Muscle layer of duodenum (tissue), 2 donors: ENCODE measurements at regions not wholly inside any gene's neighbourhood (a gene's known extent, or its start where the extent isn't known, plus 50 kb on each side); places are given as distances from the start of the nearest gene placed in this dataset.

ENCODE experiments used
- H3K27ac ChIP-seq: one replicate; pipeline ENCODE4 v1.7.0; 2013; ENCODE audit warnings: mild to moderate bottlenecking, low read length
- H3K27me3 ChIP-seq: one replicate; pipeline ENCODE4 v1.7.0; 2013; ENCODE audit warnings: low read depth, mild to moderate bottlenecking, control low read depth, low read length
- H3K36me3 ChIP-seq, 2 donors: one replicate each; pipeline ENCODE4 v1.7.0; 2013; ENCODE audit warnings: low read length in 2 of 2, control low read depth in 1 of 2, mild to moderate bottlenecking in 1 of 2; ENCODE audit not compliant: insufficient read depth in 2 of 2, control insufficient read depth in 1 of 2
- H3K4me1 ChIP-seq, 2 donors: one replicate each; pipeline ENCODE4 v1.7.0; 2013; ENCODE audit warnings: low read length in 2 of 2, mild to moderate bottlenecking in 2 of 2, control low read depth in 1 of 2, moderate library complexity in 1 of 2; ENCODE audit not compliant: insufficient read depth in 2 of 2, control insufficient read depth in 1 of 2
- H3K4me3 ChIP-seq, 2 donors: one replicate each; pipeline ENCODE4 v1.7.0; 2013; ENCODE audit warnings: low read length in 2 of 2, low read depth in 1 of 2, mild to moderate bottlenecking in 1 of 2
- H3K9me3 ChIP-seq, 2 donors: one replicate each; pipeline ENCODE4 v1.7.0; 2013; ENCODE audit warnings: low read length in 2 of 2, control low read depth in 1 of 2, mild to moderate bottlenecking in 1 of 2; ENCODE audit not compliant: control insufficient read depth in 1 of 2
- donor health status: healthy.

GRCh38 chr2:111685342-111685741 lies 198.7 kb downstream of the ANAPC1 start:
- Histone ChIP-seq H3K9me3 (no peaks in the 10 kb centered on the region), H3K36me3 (no peaks in the 10 kb centered on the region), H3K27ac (no peak overlapping the region), H3K4me3 (no peak overlapping the region), H3K4me1 (no peaks in the 10 kb centered on the region), H3K27me3 (no peaks in the 10 kb centered on the region)

DNA sequence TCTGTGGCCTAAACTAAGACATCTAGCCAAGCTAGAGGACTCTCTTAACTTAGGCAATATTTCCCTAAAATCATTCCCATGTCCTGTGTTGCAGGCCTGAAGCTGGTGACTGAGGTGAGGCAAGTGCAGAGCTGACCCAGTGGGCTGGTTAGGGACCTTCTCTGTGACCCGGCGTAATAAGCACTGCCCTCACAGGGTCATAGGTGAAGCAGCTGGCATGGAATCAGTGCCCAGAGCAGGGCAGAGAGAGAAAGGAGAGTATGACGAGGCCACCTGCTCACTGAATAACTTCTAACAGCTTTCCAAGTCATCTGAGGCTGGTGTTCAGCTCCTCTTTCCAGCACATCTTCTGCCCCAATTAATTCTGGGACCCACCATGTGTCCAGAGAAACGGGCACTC lies 197.0 kb downstream of the ANAPC1 start:
- Histone ChIP-seq H3K9me3 (no peaks in the 10 kb centered on the region), H3K36me3 (no peaks in the 10 kb centered on the region), H3K4me3 (no peak overlapping the region), H3K27ac (no peak overlapping the region), H3K4me1 (no peaks in the 10 kb centered on the region), H3K27me3 (no peaks in the 10 kb centered on the region)

DNA sequence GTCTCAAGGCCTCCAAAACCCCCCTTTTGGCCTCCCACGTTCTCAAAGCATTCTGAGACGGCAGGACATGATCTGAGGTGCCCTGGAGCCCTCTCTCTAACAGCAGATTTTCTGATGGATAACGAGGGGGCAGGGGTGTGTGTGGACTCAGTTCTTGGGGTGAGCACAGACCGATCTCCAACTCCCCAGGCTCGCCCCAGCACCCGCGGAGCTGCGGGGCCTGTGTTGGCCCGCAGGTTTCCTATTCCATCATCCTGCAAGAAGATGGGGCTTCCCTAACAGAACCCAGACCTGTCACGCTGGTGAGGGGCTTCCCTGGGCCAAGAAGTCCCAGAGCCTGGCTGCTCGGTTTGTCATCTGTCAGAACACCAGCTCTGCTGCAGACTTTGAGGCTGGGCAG lies 196.1 kb downstream of the ANAPC1 start:
- Histone ChIP-seq H3K27ac (no peak overlapping the region), H3K36me3 (no peaks in the 10 kb centered on the region), H3K4me3 (no peak overlapping the region), H3K9me3 (no peaks in the 10 kb centered on the region), H3K4me1 (no peaks in the 10 kb centered on the region), H3K27me3 (no peaks in the 10 kb centered on the region)

DNA sequence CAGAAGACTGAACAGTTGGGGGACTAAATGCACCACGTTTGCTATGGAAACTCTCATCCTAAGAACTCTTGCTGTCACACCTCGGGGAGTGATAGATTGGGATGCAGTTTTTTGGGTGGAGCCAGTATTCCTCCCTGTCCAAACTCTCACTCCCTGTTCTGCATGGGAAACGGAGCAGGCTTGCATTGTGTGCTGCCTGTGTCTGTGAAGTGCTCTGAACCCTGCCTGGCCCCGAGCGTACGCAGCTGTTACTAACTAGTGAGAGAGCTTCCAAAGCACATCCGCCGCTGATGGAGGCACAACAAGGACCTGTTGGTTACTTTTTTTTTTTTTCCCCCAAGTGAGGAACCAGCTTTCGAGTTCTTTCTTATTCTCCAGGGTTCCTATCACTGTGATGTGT lies 195.5 kb downstream of the ANAPC1 start:
- H3K27me3 ChIP-seq: no peaks in the 10 kb centered on the region
- no peak overlapping the region for H3K4me3 ChIP-seq
- H3K4me1 ChIP-seq: no peaks in the 10 kb centered on the region
- H3K36me3 ChIP-seq: no peaks in the 10 kb centered on the region
- H3K27ac ChIP-seq: no peak overlapping the region
- H3K9me3 ChIP-seq: no peaks in the 10 kb centered on the region

- no peaks in the 10 kb centered on the region for H3K4me1 ChIP-seq
- H3K4me3 ChIP-seq: no peak overlapping the region
- no peak overlapping the region for H3K27ac ChIP-seq
- no peaks in the 10 kb centered on the region for H3K27me3 ChIP-seq
- H3K36me3 ChIP-seq: no peaks in the 10 kb centered on the region
- H3K9me3 ChIP-seq: no peaks in the 10 kb centered on the region
Observed at GRCh38 chr2:111689174-111689573, 194.8 kb downstream of the ANAPC1 start.

GRCh38 chr2:111689941-111690340 lies 194.1 kb downstream of the ANAPC1 start:
- Histone ChIP-seq H3K27ac (no peak overlapping the region), H3K27me3 (no peaks in the 10 kb centered on the region), H3K4me3 (no peak overlapping the region), H3K36me3 (no peaks in the 10 kb centered on the region), H3K9me3 (peaks cover 0 to 4% of the 10 kb centered on the region in 2 donors), H3K4me1 (no peaks in the 10 kb centered on the region)

DNA sequence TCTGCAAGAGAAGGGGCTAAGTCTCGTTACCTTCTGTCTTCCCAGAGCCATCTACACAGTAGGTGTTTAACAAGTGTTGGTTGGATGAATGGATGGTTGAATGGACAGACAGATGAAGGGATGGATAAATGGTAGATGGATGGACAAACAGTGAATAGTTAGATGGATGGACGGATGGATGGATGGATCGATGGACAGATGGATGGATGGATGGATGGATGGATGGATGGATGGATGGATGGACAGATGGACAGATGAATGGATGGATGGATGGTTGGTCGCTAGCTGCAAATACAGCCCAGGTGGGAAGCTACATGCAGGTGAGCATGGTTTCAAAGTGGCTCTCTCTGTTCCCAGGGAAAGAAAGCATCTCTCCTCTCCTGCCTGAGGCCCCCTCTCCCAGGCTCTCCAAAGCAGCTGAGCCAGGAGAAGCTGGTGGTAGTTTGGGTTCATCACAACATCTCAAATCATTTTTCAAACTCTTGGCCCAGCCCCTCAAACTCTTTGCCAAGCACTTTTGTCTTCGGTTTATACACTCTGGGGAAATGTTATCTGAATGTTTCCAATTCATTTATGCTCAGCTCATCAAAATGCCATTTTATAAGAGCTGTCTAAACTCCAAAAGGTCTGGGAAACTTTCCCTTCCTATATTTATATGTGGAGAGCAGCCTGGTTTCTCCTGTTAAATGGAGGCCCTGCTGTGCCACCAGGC lies 192.7 kb downstream of the ANAPC1 start:
- H3K4me1 ChIP-seq: no peaks in the 10 kb centered on the region
- H3K27ac ChIP-seq: no peak overlapping the region
- H3K4me3 ChIP-seq: no peak overlapping the region
- H3K36me3 ChIP-seq: no peaks in the 10 kb centered on the region
- H3K27me3 ChIP-seq: no peaks in the 10 kb centered on the region
- peaks cover 0 to 4% of the 10 kb centered on the region in 2 donors for H3K9me3 ChIP-seq

- H3K9me3 ChIP-seq: peaks cover 0 to 4% of the 10 kb centered on the region in 2 donors
- no peak overlapping the region for H3K27ac ChIP-seq
- no peak overlapping the region for H3K4me3 ChIP-seq
- no peaks in the 10 kb centered on the region for H3K27me3 ChIP-seq
- H3K36me3 ChIP-seq: no peaks in the 10 kb centered on the region
- no peaks in the 10 kb centered on the region for H3K4me1 ChIP-seq
Observed at GRCh38 chr2:111692311-111692710, 191.7 kb downstream of the ANAPC1 start.

DNA sequence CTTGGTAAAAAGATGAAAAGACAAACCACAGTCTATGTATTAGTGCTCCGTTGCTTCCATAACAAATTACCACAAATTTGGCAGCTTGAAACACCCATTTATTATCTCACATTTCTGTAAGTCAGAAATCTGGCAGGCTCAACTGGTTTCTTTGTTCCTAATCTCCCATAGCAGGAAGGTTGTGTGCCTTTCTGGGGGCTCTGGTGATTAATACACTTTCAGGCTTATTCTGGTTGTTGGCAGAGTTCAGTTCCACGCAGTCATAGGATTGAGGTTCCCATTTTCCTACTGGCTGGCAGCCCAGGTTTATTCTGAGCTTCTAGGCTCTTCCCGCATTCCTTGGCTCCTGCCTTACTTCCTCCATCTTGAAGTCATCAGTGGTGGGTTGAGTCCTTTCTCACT lies 189.3 kb downstream of the ANAPC1 start:
- Histone ChIP-seq H3K36me3 (no peaks in the 10 kb centered on the region), H3K9me3 (peaks cover 0 to 4% of the 10 kb centered on the region in 2 donors), H3K27me3 (no peaks in the 10 kb centered on the region), H3K4me3 (no peak overlapping the region), H3K4me1 (no peaks in the 10 kb centered on the region), H3K27ac (no peak overlapping the region)

DNA sequence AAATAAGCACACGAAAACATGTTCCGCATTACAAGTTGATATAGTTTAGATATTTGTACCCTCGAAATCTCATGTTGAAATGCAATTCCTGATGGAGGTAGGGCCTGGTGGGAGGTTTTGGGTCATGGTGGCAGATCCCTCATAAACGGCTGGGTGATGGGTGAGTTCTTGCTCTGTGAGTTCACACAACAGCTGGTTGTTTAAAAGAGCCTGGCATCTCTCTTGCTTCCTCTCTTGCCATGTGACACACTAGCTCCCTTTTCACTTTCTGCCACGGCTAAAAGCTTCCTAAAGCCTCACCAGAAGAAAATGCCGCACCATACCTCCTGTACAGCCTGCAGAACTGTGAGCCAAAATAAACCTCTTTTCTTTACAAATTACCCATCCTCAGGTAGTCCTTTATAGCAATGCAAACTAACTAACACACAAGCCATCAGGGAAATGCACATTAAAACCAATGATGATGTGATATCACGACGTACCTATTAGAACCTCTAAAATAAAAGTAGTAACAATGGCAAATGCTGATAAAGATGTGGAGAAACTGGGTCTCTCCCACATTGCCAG lies 188.5 kb downstream of the ANAPC1 start:
- Histone ChIP-seq H3K27me3 (no peaks in the 10 kb centered on the region), H3K4me3 (no peak overlapping the region), H3K27ac (no peak overlapping the region), H3K4me1 (no peaks in the 10 kb centered on the region), H3K9me3 (peaks cover 0 to 4% of the 10 kb centered on the region in 2 donors), H3K36me3 (no peaks in the 10 kb centered on the region)

DNA sequence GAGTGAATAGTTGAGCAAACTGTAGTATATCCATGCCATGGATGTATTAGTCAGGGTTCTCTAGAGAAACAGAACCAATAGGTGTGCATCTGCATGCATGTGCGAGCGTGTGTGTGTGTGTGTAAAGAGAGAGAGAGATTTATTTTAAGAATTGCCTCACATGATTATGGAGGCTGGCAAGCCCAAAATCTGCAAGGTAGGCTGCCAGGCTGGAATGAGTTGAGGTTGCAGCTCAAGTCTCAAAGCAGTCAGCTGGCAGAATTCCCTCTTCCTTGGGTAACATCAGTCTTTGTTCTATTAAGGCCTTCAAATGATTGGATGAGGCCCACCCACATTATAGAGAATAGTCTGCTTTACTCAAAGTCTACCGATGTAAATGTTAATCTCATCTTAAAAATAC lies 187.8 kb downstream of the ANAPC1 start:
- H3K9me3 ChIP-seq: peaks cover 0 to 4% of the 10 kb centered on the region in 2 donors
- no peak overlapping the region for H3K4me3 ChIP-seq
- H3K4me1 ChIP-seq: no peaks in the 10 kb centered on the region
- no peaks in the 10 kb centered on the region for H3K27me3 ChIP-seq
- no peak overlapping the region for H3K27ac ChIP-seq
- H3K36me3 ChIP-seq: no peaks in the 10 kb centered on the region

DNA sequence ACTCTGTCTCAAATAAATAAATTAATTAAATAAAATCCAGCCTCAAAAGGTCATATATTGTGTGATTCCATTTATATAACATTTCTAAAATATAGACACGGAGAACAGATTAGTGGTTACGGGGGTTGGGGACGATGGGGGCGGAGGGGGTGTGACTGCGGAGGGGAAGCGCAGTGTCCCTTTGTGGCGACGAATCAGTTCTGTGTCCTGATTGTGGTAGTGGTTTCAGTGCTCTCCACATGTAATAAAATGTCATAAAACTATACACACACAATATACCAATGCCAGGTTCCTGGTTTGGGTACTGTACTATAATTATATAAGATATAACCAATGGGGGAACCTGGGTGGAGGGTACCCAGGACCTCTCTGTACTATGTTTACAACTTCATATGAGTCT lies 186.4 kb downstream of the ANAPC1 start:
- Histone ChIP-seq H3K4me3 (no peak overlapping the region), H3K27me3 (no peaks in the 10 kb centered on the region), H3K27ac (no peak overlapping the region), H3K4me1 (peaks cover 0 to 3% of the 10 kb centered on the region in 2 donors), H3K9me3 (peaks cover 0 to 4% of the 10 kb centered on the region in 2 donors), H3K36me3 (no peaks in the 10 kb centered on the region)
